Parathyroid adenoma (tissue), 2 donors: ENCODE measurements at regions not wholly inside any gene's neighbourhood (a gene's known extent, or its start where the extent isn't known, plus 50 kb on each side); places are given as distances from the start of the nearest gene placed in this dataset.

Experiments
- H2AFZ ChIP-seq: fragments of 300-600 bp; sonication (generic); one replicate; pipeline ENCODE4 v1.7.0; 2017; ENCODE audit warnings: antibody characterized with exemption, mild to moderate bottlenecking
- H3K27ac ChIP-seq: fragments of 300-600 bp; sonication (generic); one replicate; pipeline ENCODE4 v1.7.0; 2017
- H3K27me3 ChIP-seq: fragments of 300-600 bp; sonication (generic); one replicate; pipeline ENCODE4 v1.7.0; 2017; ENCODE audit warnings: low read length; ENCODE audit not compliant: control insufficient read depth, insufficient read depth
- H3K36me3 ChIP-seq: fragments of 300-600 bp; sonication (generic); one replicate; pipeline ENCODE4 v1.7.0; 2017; ENCODE audit warnings: low read length; ENCODE audit not compliant: control insufficient read depth, insufficient read depth
- H3K4me1 ChIP-seq: fragments of 300-600 bp; sonication (generic); one replicate; pipeline ENCODE4 v1.7.0; 2017; ENCODE audit warnings: control low read depth
- H3K4me2 ChIP-seq: fragments of 300-600 bp; sonication (generic); one replicate; pipeline ENCODE4 v1.7.0; 2017; ENCODE audit warnings: low read length
- H3K4me3 ChIP-seq: fragments of 300-600 bp; sonication (generic); one replicate; pipeline ENCODE4 v1.7.0; 2017; ENCODE audit warnings: low read depth, low read length
- H3K79me2 ChIP-seq: fragments of 300-600 bp; sonication (generic); one replicate; pipeline ENCODE4 v1.7.0; 2017; ENCODE audit warnings: control low read depth
- H3K9ac ChIP-seq: fragments of 300-600 bp; sonication (generic); one replicate; pipeline ENCODE4 v1.7.0; 2017; ENCODE audit warnings: mild to moderate bottlenecking
- H3K9me3 ChIP-seq: fragments of 300-600 bp; sonication (generic); one replicate; pipeline ENCODE4 v1.7.0; 2017; ENCODE audit warnings: low read length; ENCODE audit not compliant: control insufficient read depth
- TF ChIP-seq, protein P1 (sequence below): fragments of 300-600 bp; sonication (generic); IDR thresholded peaks from one replicate; pipeline ENCODE4 v1.7.0; 2017; ENCODE audit warnings: antibody characterized with exemption, mild to moderate bottlenecking
- donor health status: primary hyperparathyroidism.

DNA sequence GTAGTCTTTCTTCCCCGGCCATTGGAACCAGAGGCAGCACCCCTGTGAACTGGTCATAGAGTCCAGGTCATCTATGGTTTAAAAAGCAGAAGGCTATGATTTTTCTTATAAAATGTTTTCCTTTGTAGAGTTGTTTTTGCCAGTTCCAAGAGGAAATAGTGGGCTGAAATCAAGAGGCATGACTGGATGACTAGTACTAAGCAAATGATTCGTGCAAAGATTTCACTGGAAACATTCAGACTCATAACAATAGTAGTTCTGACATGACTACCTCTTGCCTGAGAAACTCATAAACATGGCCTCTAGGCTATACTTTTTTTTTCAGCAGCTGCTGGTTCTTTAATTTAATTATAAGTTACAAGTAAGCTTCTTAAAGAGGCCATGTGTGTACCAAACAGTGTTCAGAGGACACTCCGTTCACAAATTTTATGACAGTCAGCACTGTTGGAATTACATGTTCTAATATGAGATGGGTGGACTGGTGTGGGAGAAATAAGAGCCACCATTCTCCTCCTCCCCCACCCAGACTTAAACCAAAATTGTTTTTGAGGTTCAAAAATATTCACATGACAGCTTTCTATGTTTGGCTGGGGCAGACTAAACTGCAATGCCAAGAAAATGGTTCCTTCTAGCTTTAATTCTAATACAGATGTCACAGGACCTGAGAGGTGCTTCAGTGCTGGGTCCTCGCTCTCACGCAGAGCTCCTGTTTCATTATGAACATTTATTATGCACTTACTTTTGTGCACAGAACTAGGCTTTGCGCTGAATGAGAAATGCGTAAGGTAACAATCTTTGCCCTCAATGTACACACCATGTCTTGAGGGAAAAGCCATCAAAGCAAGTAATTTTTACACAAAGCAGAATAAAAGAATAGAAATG, 147.5 kb downstream of the ZC3H11B start:
- TF ChIP-seq, protein P1, sequence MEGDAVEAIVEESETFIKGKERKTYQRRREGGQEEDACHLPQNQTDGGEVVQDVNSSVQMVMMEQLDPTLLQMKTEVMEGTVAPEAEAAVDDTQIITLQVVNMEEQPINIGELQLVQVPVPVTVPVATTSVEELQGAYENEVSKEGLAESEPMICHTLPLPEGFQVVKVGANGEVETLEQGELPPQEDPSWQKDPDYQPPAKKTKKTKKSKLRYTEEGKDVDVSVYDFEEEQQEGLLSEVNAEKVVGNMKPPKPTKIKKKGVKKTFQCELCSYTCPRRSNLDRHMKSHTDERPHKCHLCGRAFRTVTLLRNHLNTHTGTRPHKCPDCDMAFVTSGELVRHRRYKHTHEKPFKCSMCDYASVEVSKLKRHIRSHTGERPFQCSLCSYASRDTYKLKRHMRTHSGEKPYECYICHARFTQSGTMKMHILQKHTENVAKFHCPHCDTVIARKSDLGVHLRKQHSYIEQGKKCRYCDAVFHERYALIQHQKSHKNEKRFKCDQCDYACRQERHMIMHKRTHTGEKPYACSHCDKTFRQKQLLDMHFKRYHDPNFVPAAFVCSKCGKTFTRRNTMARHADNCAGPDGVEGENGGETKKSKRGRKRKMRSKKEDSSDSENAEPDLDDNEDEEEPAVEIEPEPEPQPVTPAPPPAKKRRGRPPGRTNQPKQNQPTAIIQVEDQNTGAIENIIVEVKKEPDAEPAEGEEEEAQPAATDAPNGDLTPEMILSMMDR: no peak
- Histone ChIP-seq H3K27ac (no peak overlapping the region), H3K36me3 (no peaks in the 10 kb centered on the region), H3K4me1 (no peaks in the 10 kb centered on the region), H2AFZ (no peak overlapping the region), H3K27me3 (no peaks in the 10 kb centered on the region), H3K9me3 (no peaks in the 10 kb centered on the region), H3K9ac (no peak overlapping the region), H3K4me2 (no peak overlapping the region), H3K4me3 (no peak overlapping the region), H3K79me2 (no peaks in the 10 kb centered on the region)

DNA sequence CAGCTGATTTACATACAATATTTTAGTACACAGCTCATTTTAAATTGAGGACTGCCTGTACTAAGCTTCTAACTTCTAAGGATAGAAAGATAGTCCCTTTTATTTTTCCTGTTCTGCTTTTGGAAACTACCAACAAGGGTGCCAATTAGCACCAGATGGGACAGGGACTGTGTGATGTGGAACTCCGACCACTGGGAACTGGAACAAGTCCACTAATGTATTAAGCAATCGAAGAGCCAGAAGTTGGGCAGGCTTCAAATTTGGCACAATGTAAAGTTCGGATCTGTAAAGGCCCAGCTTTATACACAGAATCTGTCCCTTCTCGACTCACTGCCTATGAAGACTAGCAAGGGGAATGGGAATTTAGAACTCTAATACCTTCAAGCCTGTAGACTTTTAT, 149.3 kb downstream of the ZC3H11B start:
- Histone ChIP-seq H3K27me3 (no peaks in the 10 kb centered on the region), H3K36me3 (no peaks in the 10 kb centered on the region), H3K4me3 (no peak overlapping the region), H2AFZ (no peak overlapping the region), H3K27ac (no peak overlapping the region), H3K4me1 (no peaks in the 10 kb centered on the region), H3K4me2 (no peak overlapping the region), H3K9me3 (no peaks in the 10 kb centered on the region), H3K79me2 (no peaks in the 10 kb centered on the region), H3K9ac (no peak overlapping the region)
- TF ChIP-seq, protein P1: no peak

DNA sequence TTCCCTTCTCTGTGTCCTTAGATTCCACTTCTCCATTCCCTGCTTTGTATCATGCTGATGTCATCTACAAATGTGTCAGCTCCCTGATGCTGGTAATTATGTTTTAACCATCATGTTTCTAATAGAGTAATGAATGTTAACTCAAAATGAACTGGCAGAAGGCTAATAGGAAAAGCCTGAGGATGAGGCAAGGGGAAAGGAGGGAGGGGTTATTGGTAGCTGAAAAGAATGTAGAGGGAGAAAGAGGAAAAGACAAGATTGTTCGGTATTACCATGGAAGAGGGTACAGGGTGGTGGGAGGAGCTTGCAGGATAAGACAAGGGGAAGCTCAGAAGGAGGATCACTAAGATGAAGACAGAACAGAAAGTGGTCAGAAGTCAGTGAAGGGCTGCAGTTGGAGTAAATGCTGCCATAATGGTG, 150.9 kb downstream of the ZC3H11B start:
- Histone ChIP-seq H3K79me2 (no peaks in the 10 kb centered on the region), H3K27me3 (no peaks in the 10 kb centered on the region), H3K9me3 (no peaks in the 10 kb centered on the region), H3K27ac (no peak overlapping the region), H3K9ac (no peak overlapping the region), H3K4me1 (no peaks in the 10 kb centered on the region), H3K4me3 (no peak overlapping the region), H3K36me3 (no peaks in the 10 kb centered on the region), H2AFZ (no peak overlapping the region), H3K4me2 (no peak overlapping the region)
- TF ChIP-seq, protein P1: no peak

DNA sequence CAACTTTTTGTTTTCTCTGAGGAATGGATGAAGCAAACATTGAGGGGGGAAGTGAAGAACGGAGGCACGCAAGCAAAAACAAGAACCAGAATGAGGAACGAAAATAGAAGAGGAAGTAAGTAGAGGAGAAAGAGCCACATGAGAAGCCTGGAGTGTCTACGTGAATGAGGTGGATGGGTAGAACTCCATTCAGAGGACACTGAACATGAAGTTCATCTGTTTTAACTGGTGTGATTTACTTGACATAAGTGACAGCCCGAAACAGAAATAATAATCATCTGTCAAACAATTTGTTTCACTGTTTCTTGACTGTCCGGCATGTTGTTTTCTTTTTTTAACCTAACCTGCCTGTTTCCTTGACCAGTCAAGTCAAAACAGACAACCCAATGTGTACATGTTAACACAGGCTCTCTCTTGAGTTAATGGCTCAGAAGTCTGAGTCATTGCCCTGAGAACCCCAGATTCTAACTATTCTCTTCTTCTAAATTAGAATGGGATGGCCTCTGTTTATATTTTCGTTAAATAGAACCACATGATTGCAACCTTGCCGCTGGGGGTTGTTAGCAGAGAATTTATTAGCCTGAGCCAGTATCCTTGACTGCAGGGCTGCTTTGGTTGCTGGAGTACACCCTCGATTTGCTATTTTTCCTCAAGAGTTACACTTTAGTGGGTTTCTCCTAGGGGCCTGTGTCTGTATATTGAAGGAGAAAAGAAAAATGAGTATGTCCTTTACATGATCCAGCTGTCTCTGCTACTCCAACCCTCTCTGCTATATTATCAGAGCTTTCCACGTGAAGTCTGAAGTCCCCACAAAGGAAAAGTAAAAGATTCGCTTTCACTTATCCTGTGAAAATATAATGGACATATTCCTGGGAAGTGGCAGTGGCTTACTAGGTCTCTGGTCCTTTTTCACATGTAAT, 151.7 kb downstream of the ZC3H11B start:
- H3K9ac ChIP-seq: no peak overlapping the region
- no peaks in the 10 kb centered on the region for H3K36me3 ChIP-seq
- H3K27ac ChIP-seq: no peak overlapping the region
- TF ChIP-seq, protein P1: no peak
- H3K4me3 ChIP-seq: no peak overlapping the region
- H3K9me3 ChIP-seq: no peaks in the 10 kb centered on the region
- H3K4me2 ChIP-seq: no peak overlapping the region
- H3K27me3 ChIP-seq: no peaks in the 10 kb centered on the region
- no peak overlapping the region for H2AFZ ChIP-seq
- H3K4me1 ChIP-seq: no peaks in the 10 kb centered on the region
- H3K79me2 ChIP-seq: no peaks in the 10 kb centered on the region
